H9 (cell line): ENCODE measurements at regions not wholly inside any gene's neighbourhood (a gene's known extent, or its start where the extent isn't known, plus 50 kb on each side); places are given as distances from the start of the nearest gene placed in this dataset.

ENCODE experiments used
- DNase-seq: peaks from one replicate; pipeline ENCODE4 v3.0.0-alpha.2; 2017
- H2AFZ ChIP-seq: one replicate; pipeline ENCODE4 v1.6.1; 2013; ENCODE audit warnings: mild to moderate bottlenecking, low read length, control low read depth, moderate library complexity
- H2AK5ac ChIP-seq: 2 replicates; pipeline ENCODE4 v1.6.1; 2013; ENCODE audit warnings: low read length, control low read depth, mixed read lengths; ENCODE audit not compliant: insufficient read length
- H2BK120ac ChIP-seq: one replicate; pipeline ENCODE4 v1.6.1; 2013; ENCODE audit warnings: low read depth, mild to moderate bottlenecking, low read length, control low read depth, inconsistent platforms; ENCODE audit not compliant: poor library complexity, severe bottlenecking
- H2BK12ac ChIP-seq: 2 replicates; pipeline ENCODE4 v1.6.1; 2013; ENCODE audit warnings: low read length, control low read depth, mixed read lengths, low read depth; ENCODE audit not compliant: insufficient read length
- H2BK15ac ChIP-seq: 2 replicates; pipeline ENCODE4 v1.6.1; 2013; ENCODE audit warnings: low read depth, low read length, control low read depth
- H2BK20ac ChIP-seq: one replicate; pipeline ENCODE4 v1.6.1; 2013; ENCODE audit warnings: low read depth, mild to moderate bottlenecking, low read length, control low read depth, inconsistent platforms; ENCODE audit not compliant: poor library complexity, severe bottlenecking
- H2BK5ac ChIP-seq: 2 replicates; pipeline ENCODE4 v1.6.1; 2013; ENCODE audit warnings: low read length, control low read depth, mixed read lengths; ENCODE audit not compliant: insufficient read length
- H3K14ac ChIP-seq: 2 replicates; pipeline ENCODE4 v1.6.1; 2013; ENCODE audit warnings: low read length, control low read depth; ENCODE audit not compliant: insufficient read depth
- H3K18ac ChIP-seq: 2 replicates; pipeline ENCODE4 v1.6.1; 2013; ENCODE audit warnings: low read depth, mild to moderate bottlenecking, mixed read lengths, low read length, control low read depth; ENCODE audit not compliant: insufficient read length
- H3K23ac ChIP-seq: 2 replicates; pipeline ENCODE4 v1.6.1; 2013; ENCODE audit warnings: low read length, control low read depth, mixed read lengths, low read depth; ENCODE audit not compliant: insufficient read length
- H3K23me2 ChIP-seq: 2 replicates; pipeline ENCODE4 v1.6.1; 2013; ENCODE audit warnings: low read depth, mild to moderate bottlenecking, mixed read lengths, low read length, control low read depth; ENCODE audit not compliant: insufficient read length, poor library complexity, severe bottlenecking
- H3K27ac ChIP-seq: 2 replicates; pipeline ENCODE4 v1.5.1; 2013; ENCODE audit warnings: low read length, control low read depth, mixed read lengths, low read depth; ENCODE audit not compliant: insufficient read length
- H3K27me3 ChIP-seq: 2 replicates; pipeline ENCODE4 v1.6.1; 2013; ENCODE audit warnings: low read length, control low read depth, inconsistent platforms; ENCODE audit not compliant: insufficient read depth
- H3K4ac ChIP-seq: 2 replicates; pipeline ENCODE4 v1.6.1; 2013; ENCODE audit warnings: low read depth, mild to moderate bottlenecking, control low read depth, inconsistent platforms, low read length, moderate library complexity
- H3K4me1 ChIP-seq: 2 replicates; pipeline ENCODE4 v1.6.1; 2013; ENCODE audit warnings: low read length, control low read depth, inconsistent platforms; ENCODE audit not compliant: insufficient read depth
- H3K4me2 ChIP-seq: 2 replicates; pipeline ENCODE4 v1.6.1; 2013; ENCODE audit warnings: low read length, control low read depth, mixed read lengths; ENCODE audit not compliant: insufficient read length, insufficient read depth
- H3K56ac ChIP-seq: 2 replicates; pipeline ENCODE4 v1.6.1; 2013; ENCODE audit warnings: low read depth, mild to moderate bottlenecking, mixed read lengths, low read length, control low read depth; ENCODE audit not compliant: insufficient read length
- H3K79me1 ChIP-seq: 2 replicates; pipeline ENCODE4 v1.6.1; 2013; ENCODE audit warnings: low read depth, mild to moderate bottlenecking, moderate library complexity, low read length, control low read depth, inconsistent platforms; ENCODE audit not compliant: insufficient read depth, poor library complexity, severe bottlenecking
- H3K79me2 ChIP-seq: 2 replicates; pipeline ENCODE4 v1.6.1; 2013; ENCODE audit warnings: low read length, control low read depth, inconsistent platforms; ENCODE audit not compliant: insufficient read depth
- H3K9ac ChIP-seq: 2 replicates; pipeline ENCODE4 v1.6.1; 2013; ENCODE audit warnings: low read length, control low read depth, mixed read lengths; ENCODE audit not compliant: insufficient read length; ENCODE audit errors: extremely low read depth
- H3K9me3 ChIP-seq: one replicate; pipeline ENCODE4 v1.6.1; 2013; ENCODE audit warnings: low read depth, low read length, inconsistent platforms; ENCODE audit not compliant: control insufficient read depth
- H3T11ph ChIP-seq: one replicate; pipeline ENCODE4 v1.6.1; 2013; ENCODE audit warnings: mild to moderate bottlenecking, low read length, control low read depth, inconsistent platforms
- H4K20me1 ChIP-seq: one replicate; pipeline ENCODE4 v1.6.1; 2013; ENCODE audit not compliant: control insufficient read depth, insufficient read length, insufficient read depth
- H4K5ac ChIP-seq: 2 replicates; pipeline ENCODE4 v1.6.1; 2013; ENCODE audit warnings: low read depth, mild to moderate bottlenecking, mixed read lengths, low read length, control low read depth; ENCODE audit not compliant: insufficient read length
- H4K8ac ChIP-seq: replicated peaks from 2 replicates; pipeline ENCODE4 v1.6.1; 2013; ENCODE audit warnings: low read length, control low read depth, mixed read lengths, low read depth; ENCODE audit not compliant: insufficient read length
- H4K91ac ChIP-seq: 2 replicates; pipeline ENCODE4 v1.6.1; 2013; ENCODE audit warnings: low read depth, mild to moderate bottlenecking, moderate library complexity, mixed read lengths, low read length, control low read depth; ENCODE audit not compliant: insufficient read length
- H3K27ac Mint-ChIP-seq, 3 experiments: 2 replicates in 2 of 3; 3 replicates in 1 of 3; pipeline ENCODE4 v1.8.0; 2020 to 2021; ENCODE audit warnings: mixed read lengths in 3 of 3, mild to moderate bottlenecking in 1 of 3, moderate library complexity in 1 of 3
- H3K27me3 Mint-ChIP-seq: 2 replicates; pipeline ENCODE4 v1.8.0; 2021; ENCODE audit warnings: low read depth, mild to moderate bottlenecking, moderate library complexity, mixed read lengths
- H3K36me3 Mint-ChIP-seq, 3 experiments: 2 replicates in 2 of 3; 3 replicates in 1 of 3; pipeline ENCODE4 v1.8.0; 2020 to 2021; ENCODE audit warnings: low read depth in 3 of 3, mixed read lengths in 3 of 3; ENCODE audit not compliant: insufficient read depth in 1 of 3
- H3K4me1 Mint-ChIP-seq, 2 experiments: 2 replicates each; pipeline ENCODE4 v1.8.0; 2020; ENCODE audit warnings: mixed read lengths in 2 of 2
- H3K4me3 Mint-ChIP-seq, 2 experiments: 2 replicates in 1 of 2; 3 replicates in 1 of 2; pipeline ENCODE4 v1.8.0; 2020 to 2021; ENCODE audit warnings: mild to moderate bottlenecking in 2 of 2, mixed read lengths in 2 of 2, moderate library complexity in 1 of 2
- H3K9me3 Mint-ChIP-seq, 2 experiments: 2 replicates in 1 of 2; 3 replicates in 1 of 2; pipeline ENCODE4 v1.8.0; 2020; ENCODE audit warnings: mild to moderate bottlenecking in 2 of 2, mixed read lengths in 2 of 2, moderate library complexity in 1 of 2
- WGBS: extraction: QIAGEN DNeasy Blood & Tissue Kit; methylation state at CpG from one replicate; pipeline ENCODE4 v1.1.7; 2013; ENCODE audit warnings: missing lambda C conversion rate, low lambda C conversion rate, mixed read lengths; ENCODE audit not compliant: insufficient read length; ENCODE audit errors: extremely low coverage; 5-methylcytosine and 5-hydroxymethylcytosine counted together
- TF ChIP-seq, protein P1 (sequence below): fragments of 200-600 bp; sonication (generic); conservative IDR thresholded peaks from 3 replicates; pipeline ENCODE4 v1.8.0; 2021; ENCODE audit warnings: antibody characterized with exemption, mild to moderate bottlenecking

DNA sequence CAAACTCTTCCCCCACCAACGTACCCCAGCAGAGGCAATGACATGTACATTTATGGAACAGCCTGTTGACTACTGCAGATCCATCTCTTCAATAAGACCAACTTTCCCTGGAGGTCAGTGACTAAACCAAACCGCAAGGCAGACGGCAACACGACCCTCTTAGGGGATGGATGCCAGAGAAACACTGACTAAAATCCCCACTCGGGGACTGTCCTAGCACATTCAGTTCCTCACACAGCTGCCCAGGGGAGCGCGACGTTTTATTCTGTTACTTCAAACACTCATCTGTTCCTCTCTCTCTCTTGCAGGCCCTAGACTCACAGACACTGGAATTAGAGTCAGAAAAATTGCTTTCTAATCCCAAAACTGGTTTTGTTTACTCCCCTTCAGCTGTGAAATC, 146.5 kb upstream of the PRSS1 start:
- no peaks in the 10 kb centered on the region for H4K20me1 ChIP-seq
- H3K27ac Mint-ChIP-seq: peak overlapping the region in 1 of 3 experiments; percentile 13; a peak in 1 of 7 replicates

More for the DNA sequence above, 146.5 kb upstream of the PRSS1 start:
- Histone ChIP-seq H3K23ac (no peak overlapping the region), H3K4me1 (no peaks in the 10 kb centered on the region), H3K27ac (no peak overlapping the region), H2AFZ (no peak overlapping the region), H3K18ac (no peak overlapping the region), H3K27me3 (no peaks in the 10 kb centered on the region), H2AK5ac (no peak overlapping the region), H2BK12ac (no peak overlapping the region), H3K4me2 (no peak overlapping the region), H2BK20ac (no peak overlapping the region), H2BK120ac (no peak overlapping the region), H4K8ac (no peak overlapping the region), H2BK15ac (no peak overlapping the region), H3K4ac (no peak overlapping the region), H3K79me2 (no peaks in the 10 kb centered on the region), H2BK5ac (no peak overlapping the region), H3T11ph (no peak overlapping the region), H4K5ac (no peak overlapping the region), H3K23me2 (no peaks in the 10 kb centered on the region), H3K56ac (no peak overlapping the region), H4K91ac (no peak overlapping the region), H3K79me1 (no peaks in the 10 kb centered on the region), H3K14ac (no peak overlapping the region), H3K9ac (no peak overlapping the region), H3K9me3 (no peaks in the 10 kb centered on the region)
- Mint-ChIP-seq H3K36me3 (no peaks in the 10 kb centered on the region), H3K27me3 (peaks cover 6% of the 10 kb centered on the region), H3K4me3 (no peak overlapping the region), H3K4me1 (0 out of 4 replicates have a peak, but pooled peaks cover 0 to 2% of the 10 kb centered on the region in 2 experiments), H3K9me3 (no peaks in the 10 kb centered on the region; a peak in 1 of 5 replicates)
- no CpG with 5 or more reads among the region's 8 CpGs for WGBS
- TF ChIP-seq, protein P1, sequence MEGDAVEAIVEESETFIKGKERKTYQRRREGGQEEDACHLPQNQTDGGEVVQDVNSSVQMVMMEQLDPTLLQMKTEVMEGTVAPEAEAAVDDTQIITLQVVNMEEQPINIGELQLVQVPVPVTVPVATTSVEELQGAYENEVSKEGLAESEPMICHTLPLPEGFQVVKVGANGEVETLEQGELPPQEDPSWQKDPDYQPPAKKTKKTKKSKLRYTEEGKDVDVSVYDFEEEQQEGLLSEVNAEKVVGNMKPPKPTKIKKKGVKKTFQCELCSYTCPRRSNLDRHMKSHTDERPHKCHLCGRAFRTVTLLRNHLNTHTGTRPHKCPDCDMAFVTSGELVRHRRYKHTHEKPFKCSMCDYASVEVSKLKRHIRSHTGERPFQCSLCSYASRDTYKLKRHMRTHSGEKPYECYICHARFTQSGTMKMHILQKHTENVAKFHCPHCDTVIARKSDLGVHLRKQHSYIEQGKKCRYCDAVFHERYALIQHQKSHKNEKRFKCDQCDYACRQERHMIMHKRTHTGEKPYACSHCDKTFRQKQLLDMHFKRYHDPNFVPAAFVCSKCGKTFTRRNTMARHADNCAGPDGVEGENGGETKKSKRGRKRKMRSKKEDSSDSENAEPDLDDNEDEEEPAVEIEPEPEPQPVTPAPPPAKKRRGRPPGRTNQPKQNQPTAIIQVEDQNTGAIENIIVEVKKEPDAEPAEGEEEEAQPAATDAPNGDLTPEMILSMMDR: no peak
- no peak for DNase-seq
